GM19397 (cell line): ENCODE measurements at regions not wholly inside any gene's neighbourhood (a gene's known extent, or its start where the extent isn't known, plus 50 kb on each side); places are given as distances from the start of the nearest gene placed in this dataset.

ENCODE experiments used
- ATAC-seq: cut with Tn5 transposase; IDR thresholded peaks from one replicate; pipeline ENCODE4 v1.9.1; 2021; ENCODE audit warnings: mild to moderate bottlenecking, moderate library complexity; ENCODE audit not compliant: unreplicated experiment

GRCh38 chr17:14777291-14777690 lies 476.4 kb downstream of the HS3ST3B1 start:
- ATAC-seq, result no peak

- no peak for ATAC-seq
These were observed 475.9 kb downstream of the HS3ST3B1 start for GRCh38 chr17:14776791-14777190.

GRCh38 chr17:14775731-14776492 lies 475.0 kb downstream of the HS3ST3B1 start:
- ATAC-seq, result no peak

DNA sequence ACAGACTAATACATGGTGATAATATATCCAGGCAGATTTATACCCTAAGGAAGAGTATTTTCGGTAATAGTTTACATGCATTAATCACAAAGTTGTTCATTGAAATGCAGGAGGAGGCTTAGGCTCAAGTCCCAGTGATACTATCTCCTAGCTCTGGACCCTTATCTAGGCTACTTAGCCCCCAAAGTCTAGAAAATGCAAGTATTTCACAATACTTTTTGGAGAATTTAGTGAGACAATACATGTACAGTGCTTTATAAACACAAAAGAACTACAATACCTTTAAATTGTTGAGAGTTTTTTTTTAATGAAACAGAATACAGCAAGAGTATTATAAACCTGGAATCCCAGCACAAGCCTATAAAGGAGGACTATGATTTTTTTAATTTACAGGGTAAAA lies 473.9 kb downstream of the HS3ST3B1 start:
- no peak for ATAC-seq

DNA sequence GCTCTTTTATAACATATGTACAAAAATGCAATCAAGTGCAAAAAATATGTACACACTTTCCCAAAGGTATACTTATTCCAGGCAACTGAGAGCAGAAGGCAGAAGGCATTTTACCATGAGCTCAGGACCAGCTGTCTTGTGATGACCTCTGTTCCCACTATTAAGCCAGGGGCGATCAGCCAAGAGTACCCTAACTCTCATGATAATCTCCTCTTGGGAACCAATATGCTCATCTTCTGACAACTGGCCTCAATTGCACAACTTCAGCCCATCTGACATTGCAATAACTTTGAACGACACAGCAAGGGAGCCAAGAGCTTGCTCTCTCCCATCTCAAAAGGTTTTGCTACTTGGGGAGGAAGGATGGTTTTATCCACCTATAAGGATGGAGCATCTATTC lies 471.9 kb downstream of the HS3ST3B1 start:
- no peak for ATAC-seq

GRCh38 chr17:14771543-14771942 lies 470.7 kb downstream of the HS3ST3B1 start:
- no peak for ATAC-seq

DNA sequence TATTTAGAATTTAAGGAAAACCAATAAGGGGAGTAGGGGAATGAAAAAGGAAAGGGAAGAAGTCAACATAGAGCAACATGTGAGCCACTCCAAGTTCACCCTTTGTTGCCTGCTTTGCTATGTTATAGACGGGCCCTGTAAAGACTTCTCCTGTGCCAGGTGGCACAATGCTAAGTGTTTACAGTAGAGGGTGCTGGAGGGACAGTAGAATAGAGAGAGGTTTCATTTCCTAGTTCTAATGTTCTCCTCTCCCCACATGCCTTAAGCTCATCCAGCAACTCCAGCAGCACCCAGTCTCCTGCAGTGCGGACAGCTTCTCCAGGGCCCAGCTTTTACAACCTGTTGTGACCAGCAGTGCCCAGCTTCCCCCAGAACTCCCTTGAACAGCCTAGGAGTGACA lies 468.0 kb downstream of the HS3ST3B1 start:
- ATAC-seq, result no peak

- ATAC-seq, result no peak
These were observed 462.0 kb downstream of the HS3ST3B1 start for GRCh38 chr17:14762736-14763479.

- ATAC-seq, result peak; percentile 53
These were observed 460.0 kb downstream of the HS3ST3B1 start for GRCh38 chr17:14760719-14761411.

DNA sequence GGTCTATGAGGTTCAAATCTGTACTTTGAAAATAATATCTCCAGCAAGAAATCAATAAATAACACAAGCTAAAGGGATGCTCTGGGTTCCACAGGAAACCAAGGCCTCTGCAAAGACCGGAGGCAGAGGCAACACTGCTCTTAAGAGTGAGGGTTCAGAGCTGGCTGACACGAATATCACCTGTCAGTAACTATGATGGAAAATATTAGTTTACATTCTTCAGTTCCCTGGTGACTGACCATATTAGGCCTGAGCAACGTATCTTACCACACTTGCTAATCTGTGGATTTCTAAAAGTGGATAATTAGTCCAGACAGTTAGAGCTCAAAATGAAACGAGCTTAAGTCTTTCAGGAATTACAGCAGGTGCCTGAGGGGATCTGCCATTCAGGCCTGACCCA lies 459.3 kb downstream of the HS3ST3B1 start:
- no peak for ATAC-seq

- no peak for ATAC-seq
These were observed 458.4 kb downstream of the HS3ST3B1 start for GRCh38 chr17:14759325-14759724.

DNA sequence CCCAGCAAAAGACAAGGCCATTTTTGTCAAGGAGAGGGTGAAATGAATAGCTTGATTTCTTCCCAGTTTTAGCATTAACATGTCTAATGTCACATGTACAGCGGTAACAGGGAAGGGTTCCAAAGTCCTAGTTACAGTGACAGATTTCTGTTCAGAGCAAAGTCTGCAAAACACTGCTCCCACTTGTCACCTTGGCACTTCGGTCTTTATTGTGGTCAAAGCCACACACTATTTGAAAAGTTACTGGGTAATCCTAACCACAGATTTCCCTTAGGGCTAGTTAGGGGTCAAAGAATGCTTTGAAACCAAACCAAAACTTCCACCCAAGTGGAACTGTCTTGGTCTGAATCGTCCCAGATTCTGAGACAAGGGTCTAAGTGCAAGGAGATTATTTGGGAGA lies 455.6 kb downstream of the HS3ST3B1 start:
- no peak for ATAC-seq

GRCh38 chr17:14755002-14755401 lies 454.1 kb downstream of the HS3ST3B1 start:
- ATAC-seq, result no peak

DNA sequence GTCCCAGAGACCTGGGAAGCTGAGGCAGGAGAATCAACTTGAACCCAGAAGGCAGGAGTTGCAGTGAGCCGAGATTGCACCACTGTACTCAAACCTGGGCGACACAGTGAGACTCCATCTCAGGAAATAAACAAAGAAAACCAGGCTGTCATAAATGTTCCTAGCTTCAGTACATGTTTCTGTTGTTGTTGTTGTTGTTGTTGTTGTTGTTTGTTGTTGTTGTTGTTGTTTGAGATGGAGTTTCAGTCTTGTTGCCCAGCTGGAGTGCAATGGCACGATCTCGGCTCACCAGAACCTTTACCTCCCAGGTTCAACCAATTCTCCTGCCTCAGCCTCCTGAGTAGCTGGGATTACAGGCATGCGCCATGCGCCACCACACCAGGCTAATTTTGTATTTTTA lies 452.5 kb downstream of the HS3ST3B1 start:
- ATAC-seq, result no peak

GRCh38 chr17:14752011-14752410 lies 451.1 kb downstream of the HS3ST3B1 start:
- no peak for ATAC-seq

DNA sequence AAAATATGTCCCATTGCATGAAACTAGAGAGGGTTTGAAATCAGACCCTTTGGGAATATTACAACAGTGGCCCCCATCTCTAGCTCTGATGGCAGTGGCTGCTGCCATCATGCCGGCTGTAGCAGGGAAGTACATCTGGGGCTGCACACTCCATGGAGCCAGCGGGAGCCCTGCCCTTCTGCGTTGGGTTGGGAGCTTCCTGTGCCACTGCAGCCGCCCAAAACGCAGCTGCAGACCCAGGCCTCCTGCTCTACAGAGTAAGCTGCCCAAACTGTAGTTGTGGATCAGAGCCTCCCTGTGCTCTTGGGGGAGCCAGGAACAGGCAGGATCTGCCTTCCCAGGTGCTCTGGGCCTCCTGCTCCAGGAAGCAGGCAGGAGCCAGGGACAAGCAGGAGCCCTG lies 450.0 kb downstream of the HS3ST3B1 start:
- no peak for ATAC-seq

DNA sequence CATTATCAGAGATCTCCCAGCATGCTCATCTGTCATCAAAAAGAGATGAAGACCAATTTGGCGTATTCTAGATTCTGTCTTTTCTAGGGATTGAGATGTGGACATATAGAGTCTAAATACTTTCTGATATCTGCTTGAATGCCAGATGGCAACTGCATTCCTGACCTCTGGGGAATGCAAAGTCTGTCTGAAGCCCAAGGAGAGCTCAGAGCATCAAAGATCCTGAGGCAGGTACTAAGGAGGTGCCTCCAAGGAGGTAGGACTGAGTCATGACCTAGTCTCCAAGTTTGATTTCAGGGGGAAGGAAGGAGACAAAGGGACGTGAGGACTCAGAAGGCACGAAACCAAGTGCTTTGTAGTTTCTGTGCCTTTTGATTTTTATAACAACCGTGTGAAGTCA lies 448.4 kb downstream of the HS3ST3B1 start:
- no peak for ATAC-seq

- ATAC-seq, result no peak
These were observed 447.3 kb downstream of the HS3ST3B1 start for GRCh38 chr17:14748036-14748710.

- ATAC-seq, result no peak
These were observed 446.7 kb downstream of the HS3ST3B1 start for GRCh38 chr17:14747603-14747950.

DNA sequence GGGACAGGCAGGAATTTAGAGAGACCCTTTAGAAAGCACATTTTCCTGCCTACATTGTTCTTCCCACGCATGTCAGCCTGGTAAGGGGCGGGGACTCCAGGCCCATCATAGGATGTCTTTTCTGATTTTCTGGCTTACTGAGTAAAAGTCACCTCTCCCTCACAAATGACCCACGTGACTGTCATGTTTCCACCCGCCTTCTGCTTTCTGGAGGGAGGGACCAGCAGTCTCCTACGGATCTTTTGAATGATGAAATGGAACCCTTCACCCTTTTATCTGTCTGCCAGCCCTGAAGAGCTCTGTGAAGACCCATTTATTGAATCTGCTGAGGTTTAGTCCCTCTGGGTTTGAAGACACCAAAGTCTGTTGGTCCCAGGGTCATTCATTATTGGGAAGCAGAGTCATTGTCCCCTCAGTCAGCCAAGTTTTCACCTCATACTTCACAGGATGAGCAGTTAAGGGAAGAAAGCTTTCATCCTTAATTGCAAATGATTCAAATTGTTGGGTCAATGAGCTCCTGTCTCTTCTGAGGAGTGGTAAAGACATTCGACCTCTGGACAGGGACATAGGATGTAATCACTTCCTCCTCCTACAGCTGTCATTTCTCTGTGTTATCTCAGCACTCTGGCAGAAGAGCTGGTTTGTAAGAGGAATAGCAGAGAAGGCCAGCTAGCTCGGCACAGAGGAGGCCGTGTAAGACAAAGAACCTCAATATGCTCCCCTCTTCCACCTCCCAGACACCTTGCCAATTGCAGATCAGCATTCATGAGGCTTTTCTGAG lies 446.1 kb downstream of the HS3ST3B1 start:
- no peak for ATAC-seq

DNA sequence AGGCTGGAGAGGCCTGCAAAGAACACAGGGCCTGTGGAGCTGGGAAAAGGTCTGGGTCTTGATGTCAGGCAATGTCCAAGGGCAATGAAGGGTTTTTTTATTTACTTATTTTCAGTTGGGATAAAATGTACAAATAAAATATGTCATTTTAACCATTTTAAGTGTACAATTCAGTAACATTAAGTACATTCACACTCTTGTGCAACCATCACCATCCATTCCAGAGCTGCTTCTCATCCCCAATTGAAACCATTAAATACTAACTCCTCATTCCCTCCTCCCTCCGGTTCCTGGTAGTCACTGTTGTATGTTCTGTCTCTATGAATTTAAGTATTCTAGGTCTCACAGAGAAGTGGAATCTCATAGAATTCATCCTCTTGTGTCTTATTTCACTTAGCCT lies 444.7 kb downstream of the HS3ST3B1 start:
- no peak for ATAC-seq
